Suprapubic skin (tissue), 3 donors: ENCODE measurements at regions not wholly inside any gene's neighbourhood (a gene's known extent, or its start where the extent isn't known, plus 50 kb on each side); places are given as distances from the start of the nearest gene placed in this dataset.
"Not testable (repeated sequence)": the region's sequence is repeated elsewhere in the genome, so short reads cannot be mapped to it uniquely, and the experiment has no call there.

Experiments
- EP300 ChIP-seq: sonication (generic); formaldehyde crosslinking; IDR thresholded peaks from one replicate; pipeline ENCODE4 v1.6.1; 2017; ENCODE audit warnings: antibody characterized with exemption
- POLR2A ChIP-seq, 2 donors: fragments of 450-650 bp; IDR thresholded peaks; one replicate each; pipeline ENCODE4 v1.6.1; 2017; ENCODE audit warnings: antibody characterized with exemption in 2 of 2, mild to moderate bottlenecking in 2 of 2, moderate library complexity in 2 of 2
- TF ChIP-seq, protein P1 (sequence below), 2 donors: fragments of 200-600 bp in 1 of 2; fragments of 450-650 bp in 1 of 2; sonication (generic) in 1 of 2; IDR thresholded peaks; one replicate each; pipeline ENCODE4 v1.5.1; 2016 to 2019; ENCODE audit warnings: antibody characterized with exemption in 2 of 2, mild to moderate bottlenecking in 1 of 2, moderate library complexity in 1 of 2

DNA sequence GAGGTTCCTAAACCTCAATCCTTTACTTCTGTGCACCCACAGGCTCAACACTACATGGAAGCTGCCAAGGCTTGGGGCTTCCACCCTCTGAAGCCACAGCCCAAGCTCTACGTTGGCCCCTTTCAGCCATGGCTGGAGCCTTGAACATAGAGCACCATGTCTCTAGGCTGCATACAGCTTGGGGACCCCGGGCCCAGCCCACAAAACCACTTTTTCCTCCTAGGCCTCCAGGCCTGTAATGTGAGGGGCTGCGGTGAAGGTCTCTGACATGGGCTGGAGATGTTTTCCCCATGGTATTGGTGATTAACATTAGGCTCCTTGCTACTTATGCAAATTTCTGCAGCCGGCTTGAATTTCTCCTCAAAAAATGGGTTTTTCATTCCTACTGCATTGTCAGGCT, 179.4 kb upstream of the C21orf91 start:
- not testable (repeated sequence) for TF ChIP-seq EP300; POLR2A (IDR thresholded peaks at IDR 0.05)
- TF ChIP-seq, protein P1, sequence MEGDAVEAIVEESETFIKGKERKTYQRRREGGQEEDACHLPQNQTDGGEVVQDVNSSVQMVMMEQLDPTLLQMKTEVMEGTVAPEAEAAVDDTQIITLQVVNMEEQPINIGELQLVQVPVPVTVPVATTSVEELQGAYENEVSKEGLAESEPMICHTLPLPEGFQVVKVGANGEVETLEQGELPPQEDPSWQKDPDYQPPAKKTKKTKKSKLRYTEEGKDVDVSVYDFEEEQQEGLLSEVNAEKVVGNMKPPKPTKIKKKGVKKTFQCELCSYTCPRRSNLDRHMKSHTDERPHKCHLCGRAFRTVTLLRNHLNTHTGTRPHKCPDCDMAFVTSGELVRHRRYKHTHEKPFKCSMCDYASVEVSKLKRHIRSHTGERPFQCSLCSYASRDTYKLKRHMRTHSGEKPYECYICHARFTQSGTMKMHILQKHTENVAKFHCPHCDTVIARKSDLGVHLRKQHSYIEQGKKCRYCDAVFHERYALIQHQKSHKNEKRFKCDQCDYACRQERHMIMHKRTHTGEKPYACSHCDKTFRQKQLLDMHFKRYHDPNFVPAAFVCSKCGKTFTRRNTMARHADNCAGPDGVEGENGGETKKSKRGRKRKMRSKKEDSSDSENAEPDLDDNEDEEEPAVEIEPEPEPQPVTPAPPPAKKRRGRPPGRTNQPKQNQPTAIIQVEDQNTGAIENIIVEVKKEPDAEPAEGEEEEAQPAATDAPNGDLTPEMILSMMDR (IDR thresholded peaks at IDR 0.05) = not testable (repeated sequence)
